ENCODE measurements at regions not wholly inside any gene's neighbourhood (a gene's known extent, or its start where the extent isn't known, plus 50 kb on each side); places are given as distances from the start of the nearest gene placed in this dataset.

- intact Hi-C loops (cut with micrococcal nuclease) (loop anchor here (5.0 to 10.0 kb wide), 2 partner anchors 42 to 605 kb away; no protein-coding TSS in a partner anchor), dilution Hi-C loops (cut with HindIII; ENCODE audit: low sequenced_read_pairs, unreplicated experiment) (no loop called here), in situ Hi-C loops (cut with MboI; ENCODE audit: low sequenced_read_pairs) (no loop called here)
- H3K4ac ChIP-seq (ENCODE audit: low read depth, low read length): no peak overlapping the region
- H4K20me1 ChIP-seq (ENCODE audit: insufficient read depth, low read length): no peaks in the 10 kb centered on the region
- no peaks in the 10 kb centered on the region for H3K9me3 ChIP-seq (ENCODE audit: control insufficient read depth, insufficient read depth, low read length)
- ATAC-seq (ENCODE audit: low read depth) (no peak), DNase-seq (no peak)
- no peak overlapping the region; the same call in 1 of the 2 replicates for H2BK120ac ChIP-seq (ENCODE audit: low read depth, low read length)
- H3K23ac ChIP-seq (ENCODE audit: low read depth, low read length): no peak overlapping the region
- H3K9ac ChIP-seq (ENCODE audit: low read depth, low read length): no peak overlapping the region
- no peak overlapping the region for H3K27ac ChIP-seq (ENCODE audit: insufficient read depth, low read length)
- H2AFZ ChIP-seq (replicated peaks; ENCODE audit: low read length, poor library complexity): no peak overlapping the region
- H3K27me3 ChIP-seq (ENCODE audit: control insufficient read depth, insufficient read depth, low read length): no peaks in the 10 kb centered on the region
- no peak overlapping the region for H4K8ac ChIP-seq (ENCODE audit: low read depth in 2 of 2, low read length in 2 of 2)
- H2BK15ac ChIP-seq (ENCODE audit: low read depth, low read length): no peak overlapping the region
- no peak overlapping the region for H2AK5ac ChIP-seq (ENCODE audit: low read depth, low read length)
- peaks cover 4 to 13% of the 10 kb centered on the region in 2 experiments; a peak in 3 of 4 replicates for H3K79me1 ChIP-seq (ENCODE audit: low read depth in 1 of 2, low read length in 2 of 2)
- WGBS, 2 experiments (ENCODE audit: extremely low coverage in 2 of 2, insufficient read length in 1 of 2): no CpG with 5 or more reads among the region's 5 CpGs
- H2AK9ac ChIP-seq (replicated peaks; ENCODE audit: low read depth, low read length, poor library complexity): no peak overlapping the region
- no TSS peak for BruUV-seq (replicated peaks)
- H3K4me3 ChIP-seq (ENCODE audit: insufficient read depth, low read depth, low read length): no peak overlapping the region
- H3K56ac ChIP-seq (ENCODE audit: extremely low read depth, insufficient read depth, low read length): no peak overlapping the region
- H3K18ac ChIP-seq (ENCODE audit: low read depth, low read length): no peak overlapping the region
- no peaks in the 10 kb centered on the region for H3K36me3 ChIP-seq (ENCODE audit: control insufficient read depth, insufficient read depth, low read length)
- ChIA-PET POLR2A (ENCODE audit: unreplicated experiment) (no interaction called here), CTCF (no interaction called here)
- peaks cover 23% of the 10 kb centered on the region for H3K4me1 ChIP-seq (ENCODE audit: control insufficient read depth, insufficient read depth, low read length)
- TF ChIP-seq SMC3 (IDR thresholded peaks at IDR 0.05; ENCODE audit: low read depth, low read length) (no peak), ELK1 (IDR thresholded peaks at IDR 0.05; ENCODE audit: borderline replicate concordance, low read depth, low read length) (no peak)
- no peak overlapping the region for H3K14ac ChIP-seq (replicated peaks; ENCODE audit: low read depth, low read length)
- H3K4me2 ChIP-seq (ENCODE audit: low read depth, low read length): no peak overlapping the region
- H4K91ac ChIP-seq (ENCODE audit: insufficient read depth, low read depth, low read length): no peak overlapping the region
- H3K9me1 ChIP-seq (ENCODE audit: insufficient read depth, low read length): peaks cover 18% of the 10 kb centered on the region
- no peak overlapping the region for H4K5ac ChIP-seq (ENCODE audit: low read depth, low read length)
- no peak overlapping the region for H2BK5ac ChIP-seq (ENCODE audit: low read depth, low read length, poor library complexity, severe bottlenecking)
- no peak overlapping the region for H2BK20ac ChIP-seq (ENCODE audit: low read depth, low read length)
Observed at GRCh38 chr15:69859866-69860265, 237.9 kb downstream of the TLE3 start.
